ENCODE measurements at regions not wholly inside any gene's neighbourhood (a gene's known extent, or its start where the extent isn't known, plus 50 kb on each side); places are given as distances from the start of the nearest gene placed in this dataset.

DNA sequence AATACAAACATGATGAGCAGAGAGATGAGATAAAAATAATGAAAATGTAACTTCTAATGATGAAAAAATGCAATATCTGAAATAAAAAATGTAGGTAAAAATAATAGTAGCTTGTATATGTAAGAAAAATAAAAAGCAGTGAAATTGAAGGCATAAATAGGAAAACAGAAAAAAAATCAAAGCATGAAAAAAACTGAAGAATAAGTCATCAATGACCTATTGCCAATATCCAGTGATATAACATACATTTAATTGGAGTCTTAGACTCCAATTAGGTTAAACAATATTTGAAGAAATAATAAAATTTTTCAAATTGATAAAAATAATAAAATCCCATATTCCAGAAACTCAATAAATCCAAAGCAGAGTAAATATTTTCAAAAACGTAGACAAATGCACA, 114.0 kb upstream of the HDGFL1 start:
- no peak for DNase-seq (ENCODE audit: low spot score)
- TF ChIP-seq, protein P1, sequence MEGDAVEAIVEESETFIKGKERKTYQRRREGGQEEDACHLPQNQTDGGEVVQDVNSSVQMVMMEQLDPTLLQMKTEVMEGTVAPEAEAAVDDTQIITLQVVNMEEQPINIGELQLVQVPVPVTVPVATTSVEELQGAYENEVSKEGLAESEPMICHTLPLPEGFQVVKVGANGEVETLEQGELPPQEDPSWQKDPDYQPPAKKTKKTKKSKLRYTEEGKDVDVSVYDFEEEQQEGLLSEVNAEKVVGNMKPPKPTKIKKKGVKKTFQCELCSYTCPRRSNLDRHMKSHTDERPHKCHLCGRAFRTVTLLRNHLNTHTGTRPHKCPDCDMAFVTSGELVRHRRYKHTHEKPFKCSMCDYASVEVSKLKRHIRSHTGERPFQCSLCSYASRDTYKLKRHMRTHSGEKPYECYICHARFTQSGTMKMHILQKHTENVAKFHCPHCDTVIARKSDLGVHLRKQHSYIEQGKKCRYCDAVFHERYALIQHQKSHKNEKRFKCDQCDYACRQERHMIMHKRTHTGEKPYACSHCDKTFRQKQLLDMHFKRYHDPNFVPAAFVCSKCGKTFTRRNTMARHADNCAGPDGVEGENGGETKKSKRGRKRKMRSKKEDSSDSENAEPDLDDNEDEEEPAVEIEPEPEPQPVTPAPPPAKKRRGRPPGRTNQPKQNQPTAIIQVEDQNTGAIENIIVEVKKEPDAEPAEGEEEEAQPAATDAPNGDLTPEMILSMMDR (IDR thresholded peaks at IDR 0.05; ENCODE audit: extremely low read depth, missing control alignments), result no peak

GRCh38 chr6:22457996-22458395, 111.4 kb upstream of the HDGFL1 start:
- DNase-seq (ENCODE audit: low spot score), result no peak
- TF ChIP-seq, protein P1 (IDR thresholded peaks at IDR 0.05; ENCODE audit: extremely low read depth, missing control alignments), result no peak

- no peak for DNase-seq (ENCODE audit: low spot score)
- TF ChIP-seq, protein P1 (IDR thresholded peaks at IDR 0.05; ENCODE audit: extremely low read depth, missing control alignments), result no peak
These were observed 102.6 kb upstream of the HDGFL1 start for GRCh38 chr6:22466665-22467245.

DNA sequence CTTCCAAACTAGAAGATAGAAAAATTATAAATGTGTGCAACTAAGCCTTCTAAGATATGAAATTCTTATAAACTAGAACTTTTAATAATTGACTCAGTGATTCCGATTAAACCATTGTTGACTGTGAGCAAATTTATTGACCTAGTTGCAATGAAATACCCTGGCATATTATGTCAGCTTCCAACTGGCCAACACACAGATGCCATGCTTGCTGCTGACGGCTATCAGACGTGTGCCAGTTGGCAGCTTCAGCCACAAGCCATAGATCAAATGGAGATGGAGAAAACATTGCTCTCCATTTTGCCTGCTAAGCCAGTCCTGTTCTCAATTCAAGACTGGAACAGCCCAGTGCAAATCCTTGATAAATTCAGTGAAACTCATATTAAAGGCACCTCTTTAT, 101.7 kb upstream of the HDGFL1 start:
- no peak for DNase-seq (ENCODE audit: low spot score)

GRCh38 chr6:22468256-22468965, 101.0 kb upstream of the HDGFL1 start:
- DNase-seq (ENCODE audit: low spot score), result no peak
- TF ChIP-seq, protein P1 (IDR thresholded peaks at IDR 0.05; ENCODE audit: extremely low read depth, missing control alignments), result no peak

More for the DNA sequence above, 101.7 kb upstream of the HDGFL1 start:
- TF ChIP-seq, protein P1 (IDR thresholded peaks at IDR 0.05; ENCODE audit: extremely low read depth, missing control alignments), result no peak

- TF ChIP-seq, protein P1 (IDR thresholded peaks at IDR 0.05; ENCODE audit: extremely low read depth, missing control alignments), result no peak
- no peak for DNase-seq (ENCODE audit: low spot score)
These were observed 98.8 kb upstream of the HDGFL1 start for GRCh38 chr6:22470454-22471131.

DNA sequence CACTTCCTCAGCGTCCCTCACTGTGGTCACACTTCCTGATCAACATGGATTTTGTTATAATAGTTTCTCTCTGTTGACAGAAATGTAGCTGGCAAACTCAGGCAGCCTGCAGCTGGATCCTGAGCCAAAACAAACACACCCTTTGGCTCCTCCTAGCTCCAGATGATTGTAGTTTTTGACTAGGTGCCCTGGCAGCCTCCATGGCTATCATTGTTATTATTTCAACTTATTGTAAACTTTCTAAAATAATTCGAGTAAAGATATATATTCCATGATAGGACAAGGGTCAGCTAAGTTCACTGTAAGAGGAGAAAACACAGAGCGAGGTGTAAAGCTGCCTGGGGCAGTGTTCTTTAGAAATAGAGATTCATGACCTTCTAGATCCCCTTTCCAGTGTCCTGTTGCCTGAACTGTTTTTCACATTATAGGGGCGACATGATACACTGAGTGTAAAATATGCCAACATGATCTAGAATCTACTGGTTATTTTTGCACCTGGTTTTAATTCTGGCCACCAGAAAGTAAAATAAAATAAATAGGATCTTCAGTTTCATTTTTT, 98.2 kb upstream of the HDGFL1 start:
- TF ChIP-seq, protein P1 (IDR thresholded peaks at IDR 0.05; ENCODE audit: extremely low read depth, missing control alignments), result no peak
- no peak for DNase-seq (ENCODE audit: low spot score)

All from GM20000 (cell line).